GM19452 (cell line): ENCODE measurements at regions not wholly inside any gene's neighbourhood (a gene's known extent, or its start where the extent isn't known, plus 50 kb on each side); places are given as distances from the start of the nearest gene placed in this dataset.

Experiments
- ATAC-seq: cut with Tn5 transposase; IDR thresholded peaks from one replicate; pipeline ENCODE4 v1.9.1; 2021; ENCODE audit not compliant: unreplicated experiment

- ATAC-seq, result no peak
Observed at GRCh38 chr2:129906139-129906860, 73.2 kb upstream of the RAB6C start.

- no peak for ATAC-seq
Observed at GRCh38 chr2:129906861-129907235, 72.6 kb upstream of the RAB6C start.

- ATAC-seq, result no peak
Observed at GRCh38 chr2:129907256-129907998, 72.0 kb upstream of the RAB6C start.

- ATAC-seq, result no peak
Observed at GRCh38 chr2:129908721-129909373, 70.6 kb upstream of the RAB6C start.

GRCh38 chr2:129909651-129910418, 69.6 kb upstream of the RAB6C start:
- no peak for ATAC-seq

- ATAC-seq, result no peak
Observed at GRCh38 chr2:129910446-129911362, 68.8 kb upstream of the RAB6C start.

- no peak for ATAC-seq
Observed at GRCh38 chr2:129911363-129912065, 68.0 kb upstream of the RAB6C start.

- ATAC-seq, result no peak
Observed at GRCh38 chr2:129912066-129912820, 67.2 kb upstream of the RAB6C start.

GRCh38 chr2:129912871-129913694, 66.4 kb upstream of the RAB6C start:
- no peak for ATAC-seq

GRCh38 chr2:129913695-129914495, 65.6 kb upstream of the RAB6C start:
- ATAC-seq, result no peak

GRCh38 chr2:129914538-129915302, 64.7 kb upstream of the RAB6C start:
- no peak for ATAC-seq

GRCh38 chr2:129915303-129915840, 64.1 kb upstream of the RAB6C start:
- ATAC-seq, result no peak

GRCh38 chr2:129918604-129919003, 60.9 kb upstream of the RAB6C start:
- ATAC-seq, result no peak

GRCh38 chr2:129922571-129923264, 56.7 kb upstream of the RAB6C start:
- no peak for ATAC-seq

GRCh38 chr2:129923265-129924091, 56.0 kb upstream of the RAB6C start:
- ATAC-seq, result no peak
